Stimulated activated CD8-positive, alpha-beta memory T cell treated with anti-CD3 and anti-CD28 coated beads, Interleukin-7, amount 100 ng/mL, for 24 hours (primary cell): ENCODE measurements at regions not wholly inside any gene's neighbourhood (a gene's known extent, or its start where the extent isn't known, plus 50 kb on each side); places are given as distances from the start of the nearest gene placed in this dataset.

Experiments used
- DNase-seq: peaks from one replicate; pipeline ENCODE4 v3.0.0-alpha.2; 2020; ENCODE audit warnings: low read depth

DNA sequence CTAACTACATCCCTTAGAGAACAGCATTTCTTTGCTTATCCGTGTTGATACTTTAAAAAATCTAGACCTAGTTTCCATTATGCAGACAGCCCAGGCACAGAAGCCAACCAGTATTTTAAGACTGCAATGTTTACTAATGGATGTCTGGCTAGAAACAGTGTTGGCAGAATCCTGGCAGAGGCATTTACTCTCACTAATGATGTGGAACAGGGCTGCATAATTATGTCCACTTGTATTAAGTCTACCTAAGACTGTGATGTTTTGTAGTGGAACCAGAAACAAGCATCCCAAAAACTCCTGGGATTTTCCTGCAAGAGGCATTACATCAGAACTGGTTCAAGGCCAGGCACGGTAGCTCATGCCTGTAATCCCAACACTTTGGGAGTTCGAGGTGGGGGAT lies 50.2 kb upstream of the PICALM start:
- DNase-seq: no peak
